ENCODE measurements at regions not wholly inside any gene's neighbourhood (a gene's known extent, or its start where the extent isn't known, plus 50 kb on each side); places are given as distances from the start of the nearest gene placed in this dataset.

DNA sequence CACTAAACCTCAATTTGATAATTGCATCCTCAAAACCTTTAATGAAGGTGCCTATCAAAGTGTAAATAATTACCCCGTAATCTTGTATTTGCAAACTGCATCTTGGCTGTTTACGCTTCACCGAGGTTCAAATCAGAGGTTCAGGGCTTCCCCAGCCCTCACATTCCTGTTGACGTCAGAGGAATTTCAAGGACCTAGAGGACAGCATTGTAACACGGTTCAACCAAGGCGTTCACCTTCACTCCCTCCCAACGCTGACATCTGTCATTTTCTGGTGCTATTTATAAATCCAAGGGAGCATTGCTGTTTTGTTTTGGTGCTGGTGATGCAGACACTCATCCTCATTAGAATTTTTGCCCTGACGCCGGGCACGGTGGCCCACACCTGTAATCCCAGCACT is 691.6 kb upstream of the RBFOX1 start:
- DNase-seq (ENCODE audit: low read depth), result no peak
- TF ChIP-seq, protein P1, sequence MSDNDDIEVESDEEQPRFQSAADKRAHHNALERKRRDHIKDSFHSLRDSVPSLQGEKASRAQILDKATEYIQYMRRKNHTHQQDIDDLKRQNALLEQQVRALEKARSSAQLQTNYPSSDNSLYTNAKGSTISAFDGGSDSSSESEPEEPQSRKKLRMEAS (IDR thresholded peaks at IDR 0.05; ENCODE audit: low read depth, low read length), result no peak
- TF ChIP-seq, protein P2, sequence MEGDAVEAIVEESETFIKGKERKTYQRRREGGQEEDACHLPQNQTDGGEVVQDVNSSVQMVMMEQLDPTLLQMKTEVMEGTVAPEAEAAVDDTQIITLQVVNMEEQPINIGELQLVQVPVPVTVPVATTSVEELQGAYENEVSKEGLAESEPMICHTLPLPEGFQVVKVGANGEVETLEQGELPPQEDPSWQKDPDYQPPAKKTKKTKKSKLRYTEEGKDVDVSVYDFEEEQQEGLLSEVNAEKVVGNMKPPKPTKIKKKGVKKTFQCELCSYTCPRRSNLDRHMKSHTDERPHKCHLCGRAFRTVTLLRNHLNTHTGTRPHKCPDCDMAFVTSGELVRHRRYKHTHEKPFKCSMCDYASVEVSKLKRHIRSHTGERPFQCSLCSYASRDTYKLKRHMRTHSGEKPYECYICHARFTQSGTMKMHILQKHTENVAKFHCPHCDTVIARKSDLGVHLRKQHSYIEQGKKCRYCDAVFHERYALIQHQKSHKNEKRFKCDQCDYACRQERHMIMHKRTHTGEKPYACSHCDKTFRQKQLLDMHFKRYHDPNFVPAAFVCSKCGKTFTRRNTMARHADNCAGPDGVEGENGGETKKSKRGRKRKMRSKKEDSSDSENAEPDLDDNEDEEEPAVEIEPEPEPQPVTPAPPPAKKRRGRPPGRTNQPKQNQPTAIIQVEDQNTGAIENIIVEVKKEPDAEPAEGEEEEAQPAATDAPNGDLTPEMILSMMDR (IDR thresholded peaks at IDR 0.05; ENCODE audit: low read depth, low read length), result no peak
- TF ChIP-seq POLR2A (IDR thresholded peaks at IDR 0.05; ENCODE audit: extremely low read depth, insufficient read length) (no peak), MYC (IDR thresholded peaks at IDR 0.05; ENCODE audit: low read depth, low read length) (no peak)
- H3K4me3 ChIP-seq (ENCODE audit: low read depth, low read length), result no peak overlapping the region

DNA sequence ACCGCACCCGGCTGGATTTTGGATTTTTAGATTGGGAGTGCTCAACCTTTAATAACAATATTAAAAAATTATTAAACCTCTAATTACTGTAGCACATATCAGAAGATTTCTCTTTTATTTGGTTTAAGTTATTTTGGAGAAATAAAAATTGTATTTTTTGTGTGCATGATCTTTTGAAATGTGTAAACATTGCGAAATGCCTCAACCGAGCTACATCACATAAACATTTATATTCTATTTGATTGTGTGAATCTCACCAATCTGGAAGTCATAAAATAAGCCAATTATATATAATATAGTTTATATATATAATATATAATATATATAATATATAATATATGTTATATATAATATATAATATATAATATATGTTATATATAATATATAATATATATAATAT is 696.2 kb upstream of the RBFOX1 start:
- no peak overlapping the region for H3K4me3 ChIP-seq (ENCODE audit: low read depth, low read length)
- DNase-seq (ENCODE audit: low read depth), result no peak
- no peak for TF ChIP-seq POLR2A (IDR thresholded peaks at IDR 0.05; ENCODE audit: extremely low read depth, insufficient read length)
- TF ChIP-seq, protein P1 (IDR thresholded peaks at IDR 0.05; ENCODE audit: low read depth, low read length), result no peak
- TF ChIP-seq, protein P2 (IDR thresholded peaks at IDR 0.05; ENCODE audit: low read depth, low read length), result no peak

DNA sequence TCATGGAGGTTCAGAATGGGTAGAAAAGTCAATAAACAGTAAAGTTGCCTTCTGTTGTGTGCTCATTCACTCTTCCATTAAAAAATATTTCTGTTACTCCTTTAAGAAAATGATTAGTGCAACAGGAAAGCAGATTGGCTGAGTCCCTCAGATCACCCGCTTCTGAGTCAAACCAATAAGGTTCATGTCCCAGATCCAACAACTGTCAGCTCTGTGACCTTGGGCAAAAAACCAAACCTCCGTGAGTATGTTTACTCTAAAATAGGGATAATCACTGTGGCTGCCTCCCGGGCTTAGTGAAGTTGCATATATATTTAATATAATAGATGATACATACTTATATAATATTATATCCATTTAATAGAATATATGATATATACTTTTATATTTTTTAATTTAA is 698.5 kb upstream of the RBFOX1 start:
- no peak for DNase-seq (ENCODE audit: low read depth)
- TF ChIP-seq, protein P2 (IDR thresholded peaks at IDR 0.05; ENCODE audit: low read depth, low read length), result no peak
- TF ChIP-seq POLR2A (IDR thresholded peaks at IDR 0.05; ENCODE audit: extremely low read depth, insufficient read length), result no peak
- no peak for TF ChIP-seq MYC (IDR thresholded peaks at IDR 0.05; ENCODE audit: low read depth, low read length)
- TF ChIP-seq, protein P1 (IDR thresholded peaks at IDR 0.05; ENCODE audit: low read depth, low read length), result no peak
- H3K4me3 ChIP-seq (ENCODE audit: low read depth, low read length), result no peak overlapping the region

DNA sequence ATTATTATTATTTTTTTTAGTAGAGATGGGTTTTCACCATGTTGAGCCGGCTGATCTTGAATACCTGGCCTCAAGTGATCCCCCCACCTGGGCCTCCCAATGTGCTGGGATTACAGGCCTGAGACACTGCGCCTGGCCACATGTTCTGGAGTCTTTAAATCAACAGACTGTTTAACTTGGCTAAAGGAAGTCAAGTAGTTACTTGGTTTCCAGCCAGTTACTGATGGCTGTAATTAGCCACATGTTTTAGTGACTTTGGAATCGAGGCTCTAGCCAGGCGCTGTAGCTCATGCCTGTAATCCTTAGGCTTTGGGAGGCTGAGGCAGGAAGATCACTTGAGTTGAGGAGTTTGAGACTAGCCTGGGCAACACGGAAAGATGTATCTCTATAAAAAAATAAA is 699.2 kb upstream of the RBFOX1 start:
- H3K4me3 ChIP-seq (ENCODE audit: low read depth, low read length), result no peak overlapping the region
- no peak for DNase-seq (ENCODE audit: low read depth)
- TF ChIP-seq MYC (IDR thresholded peaks at IDR 0.05; ENCODE audit: low read depth, low read length) (no peak), POLR2A (IDR thresholded peaks at IDR 0.05; ENCODE audit: extremely low read depth, insufficient read length) (no peak)
- TF ChIP-seq, protein P1 (IDR thresholded peaks at IDR 0.05; ENCODE audit: low read depth, low read length), result no peak
- TF ChIP-seq, protein P2 (IDR thresholded peaks at IDR 0.05; ENCODE audit: low read depth, low read length), result no peak

DNA sequence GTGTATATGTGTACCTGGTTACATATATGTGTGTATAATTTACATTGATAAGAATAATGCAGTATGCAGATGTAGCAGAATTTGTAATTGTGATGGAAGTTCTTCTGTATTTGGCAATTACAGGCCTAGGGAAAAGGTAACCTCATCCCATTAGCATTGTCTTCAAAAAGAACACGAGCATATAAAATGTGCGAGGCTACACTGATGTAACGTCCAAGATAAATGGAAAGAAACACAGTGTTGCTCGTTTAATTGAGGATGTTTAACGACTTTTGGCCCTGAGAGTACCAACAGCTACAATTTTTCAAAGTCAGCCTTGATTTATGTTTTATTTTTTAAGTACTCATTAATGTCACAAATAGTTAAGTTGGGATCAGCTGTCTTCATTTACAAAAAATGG is 703.5 kb upstream of the RBFOX1 start:
- no peak for TF ChIP-seq MYC (IDR thresholded peaks at IDR 0.05; ENCODE audit: low read depth, low read length)
- TF ChIP-seq, protein P1 (IDR thresholded peaks at IDR 0.05; ENCODE audit: low read depth, low read length), result no peak
- no peak for TF ChIP-seq POLR2A (IDR thresholded peaks at IDR 0.05; ENCODE audit: extremely low read depth, insufficient read length)
- TF ChIP-seq, protein P2 (IDR thresholded peaks at IDR 0.05; ENCODE audit: low read depth, low read length), result no peak
- no peak overlapping the region for H3K4me3 ChIP-seq (ENCODE audit: low read depth, low read length)
- no peak for DNase-seq (ENCODE audit: low read depth)

DNA sequence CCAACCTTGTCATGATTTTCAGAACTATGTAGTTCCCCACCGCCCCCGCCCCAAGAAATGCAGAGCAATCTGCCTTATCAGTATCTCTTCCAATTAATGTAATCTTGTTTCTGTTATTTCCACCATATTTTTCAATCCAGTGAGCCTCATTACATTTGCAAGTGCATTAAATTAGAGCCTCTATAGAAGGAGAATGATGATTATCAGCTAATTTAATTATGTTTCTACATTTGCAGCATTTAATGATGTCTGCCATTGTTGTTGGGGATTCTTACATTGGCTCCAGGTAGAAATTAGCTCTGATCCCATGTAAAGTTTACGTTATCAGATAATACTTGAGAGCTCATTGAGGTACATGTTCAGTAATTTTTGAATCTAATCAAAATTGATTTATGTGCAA is 707.0 kb upstream of the RBFOX1 start:
- no peak for DNase-seq (ENCODE audit: low read depth)
- no peak for TF ChIP-seq MYC (IDR thresholded peaks at IDR 0.05; ENCODE audit: low read depth, low read length)
- TF ChIP-seq POLR2A (IDR thresholded peaks at IDR 0.05; ENCODE audit: extremely low read depth, insufficient read length), result no peak
- TF ChIP-seq, protein P2 (IDR thresholded peaks at IDR 0.05; ENCODE audit: low read depth, low read length), result no peak
- TF ChIP-seq, protein P1 (IDR thresholded peaks at IDR 0.05; ENCODE audit: low read depth, low read length), result no peak
- H3K4me3 ChIP-seq (ENCODE audit: low read depth, low read length), result no peak overlapping the region
